Dermis blood vessel endothelial cell (primary cell): ENCODE measurements at regions not wholly inside any gene's neighbourhood (a gene's known extent, or its start where the extent isn't known, plus 50 kb on each side); places are given as distances from the start of the nearest gene placed in this dataset.

Experiments
- DNase-seq: peaks from one replicate; pipeline ENCODE4 v3.0.0; 2010

DNA sequence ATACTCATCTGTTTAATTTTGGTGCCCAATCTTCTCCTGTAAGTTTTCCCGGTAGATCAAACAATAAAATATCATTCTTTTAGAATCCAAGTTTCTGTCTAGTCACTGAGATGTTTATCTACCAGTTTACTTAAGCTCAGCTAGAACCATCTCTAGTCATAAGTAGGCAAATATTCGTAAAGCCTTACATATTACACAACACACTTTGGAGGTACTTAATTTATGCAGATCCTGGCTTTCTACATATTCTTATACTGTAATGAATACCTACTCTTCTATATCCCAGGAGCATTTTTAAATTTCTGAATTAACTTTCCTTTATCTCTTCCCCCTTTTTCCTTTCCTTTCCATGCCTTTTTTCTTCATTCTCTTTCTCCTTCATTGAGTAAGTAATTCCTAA lies 185.9 kb upstream of the ZBTB20 start:
- no peak for DNase-seq

DNA sequence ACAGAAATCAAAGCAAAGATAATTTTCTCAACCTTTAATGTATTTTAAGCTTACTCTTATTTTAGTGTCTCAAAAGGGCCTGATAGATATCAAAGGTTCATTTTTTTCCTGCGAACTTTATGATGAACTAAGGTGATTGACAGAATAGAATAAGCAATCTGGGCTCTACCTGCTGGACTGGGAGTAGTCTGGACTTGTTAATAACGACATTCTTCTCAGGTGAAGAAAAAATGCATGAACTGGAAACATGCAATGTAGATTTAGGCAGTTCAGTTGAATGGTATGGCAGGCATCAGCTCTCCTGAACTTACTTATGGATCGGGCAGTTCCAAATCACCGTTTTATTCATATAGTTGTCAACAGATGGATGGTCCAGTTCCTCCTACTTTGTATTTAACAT lies 189.7 kb upstream of the ZBTB20 start:
- no peak for DNase-seq

- DNase-seq = no peak
Observed at GRCh38 chr3:115340586-115340985, 193.5 kb upstream of the ZBTB20 start.

- DNase-seq = peak; percentile 69
Observed at GRCh38 chr3:115341208-115341607, 194.1 kb upstream of the ZBTB20 start.

DNA sequence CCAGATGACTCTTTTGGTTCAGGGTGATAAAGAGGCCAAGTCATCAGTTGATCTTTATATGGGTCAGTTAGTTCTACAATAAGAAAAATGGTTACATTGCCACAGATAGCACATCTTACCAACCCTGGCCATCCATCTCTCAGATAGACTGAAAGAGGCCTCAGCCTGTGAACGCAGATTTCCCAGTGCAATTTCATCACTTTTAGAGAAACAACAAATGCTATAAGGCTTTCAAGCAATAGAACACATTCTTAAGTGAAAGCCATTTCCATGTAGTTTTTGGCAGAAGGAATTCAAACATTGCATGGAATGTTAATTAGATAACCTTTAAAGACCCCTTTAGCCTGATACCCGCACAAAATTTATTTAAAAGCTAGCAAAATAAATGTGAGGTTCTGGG lies 200.6 kb upstream of the ZBTB20 start:
- DNase-seq = peak; percentile 22

- DNase-seq = peak; percentile 33
Observed at GRCh38 chr3:115348412-115348811, 201.3 kb upstream of the ZBTB20 start.

DNA sequence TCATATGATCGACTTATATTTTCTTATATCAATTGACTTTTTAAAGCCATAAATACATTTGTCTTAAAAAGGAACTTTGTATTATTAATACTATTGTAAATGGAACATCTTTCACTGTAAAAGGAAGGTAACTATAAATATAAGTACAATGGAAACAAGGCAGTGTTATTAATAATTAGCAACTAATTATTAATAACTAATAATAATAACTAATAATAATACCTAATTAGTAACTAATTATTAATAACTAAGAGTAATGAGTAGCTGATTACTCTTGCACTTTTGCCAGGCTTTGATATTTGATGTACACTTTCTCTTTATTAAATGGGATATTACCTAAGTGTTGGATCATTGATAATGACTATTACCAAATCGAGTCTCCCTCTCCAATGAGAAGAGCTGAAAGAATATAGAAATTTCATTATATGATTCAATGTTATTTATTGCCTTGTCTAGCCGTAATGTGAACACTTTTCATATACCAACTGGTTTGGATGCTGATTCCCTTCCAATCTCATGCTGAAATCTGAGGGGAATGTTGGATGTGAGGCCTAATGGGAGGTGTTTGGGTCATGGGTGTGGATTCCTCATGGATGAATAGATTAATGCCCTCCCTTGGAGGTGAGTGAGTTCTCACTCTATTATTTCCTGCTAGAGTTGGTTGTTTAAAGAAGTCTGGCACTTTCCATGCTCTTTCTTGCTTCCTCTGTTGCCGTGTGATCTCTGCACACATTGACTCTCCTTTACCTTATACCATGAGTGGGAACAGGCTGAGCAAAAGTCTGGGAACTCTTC lies 202.1 kb upstream of the ZBTB20 start:
- no peak for DNase-seq

GRCh38 chr3:115350606-115351005 lies 203.5 kb upstream of the ZBTB20 start:
- peak; percentile 63 for DNase-seq

- no peak for DNase-seq
Observed at GRCh38 chr3:115351193-115351592, 204.1 kb upstream of the ZBTB20 start.

- no peak for DNase-seq
Observed at GRCh38 chr3:115354010-115354409, 206.9 kb upstream of the ZBTB20 start.

DNA sequence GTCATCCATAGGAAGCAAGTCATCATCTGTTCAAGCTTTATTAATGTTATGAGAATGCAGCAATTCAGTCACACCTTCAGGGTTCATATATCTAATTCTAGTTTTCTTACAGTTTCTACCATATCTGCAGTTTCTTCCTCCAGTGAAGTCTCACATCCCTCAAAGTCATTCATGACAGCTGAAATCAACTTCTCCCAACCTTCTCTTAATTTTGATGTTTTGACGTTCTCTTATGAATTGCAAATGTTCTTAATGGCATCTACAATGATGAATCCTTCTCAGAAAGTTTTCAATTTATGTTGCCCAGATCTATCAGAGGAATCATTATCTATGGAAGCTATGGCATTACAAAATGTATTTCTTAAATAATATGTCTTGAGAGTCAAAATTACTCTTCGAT lies 210.4 kb upstream of the ZBTB20 start:
- no peak for DNase-seq

- DNase-seq = peak; percentile 17
Observed at GRCh38 chr3:115359536-115359935, 212.4 kb upstream of the ZBTB20 start.

GRCh38 chr3:115361806-115362205 lies 214.7 kb upstream of the ZBTB20 start:
- DNase-seq = no peak

GRCh38 chr3:115363071-115363470 lies 216.0 kb upstream of the ZBTB20 start:
- DNase-seq = peak; percentile 57

- no peak for DNase-seq
Observed at GRCh38 chr3:115369021-115369420, 221.9 kb upstream of the ZBTB20 start.

DNA sequence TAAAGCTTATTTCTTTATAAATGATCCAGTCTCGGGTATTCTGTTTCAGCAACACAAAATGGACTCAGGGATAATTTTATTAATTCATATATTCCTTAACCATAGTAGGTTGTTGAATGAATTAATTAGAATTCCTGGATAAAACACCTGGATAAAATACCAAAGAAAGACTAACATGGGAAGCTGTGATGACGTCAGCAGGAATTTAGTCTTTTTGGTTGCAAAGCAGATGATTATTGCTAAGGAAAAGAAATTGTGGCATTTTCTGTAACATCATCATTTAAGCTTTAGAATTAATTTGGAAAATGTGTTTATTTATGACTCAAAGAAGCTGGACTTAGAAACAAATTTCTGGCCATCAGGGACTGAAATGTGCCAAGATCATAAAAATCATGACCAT lies 228.3 kb upstream of the ZBTB20 start:
- no peak for DNase-seq

DNA sequence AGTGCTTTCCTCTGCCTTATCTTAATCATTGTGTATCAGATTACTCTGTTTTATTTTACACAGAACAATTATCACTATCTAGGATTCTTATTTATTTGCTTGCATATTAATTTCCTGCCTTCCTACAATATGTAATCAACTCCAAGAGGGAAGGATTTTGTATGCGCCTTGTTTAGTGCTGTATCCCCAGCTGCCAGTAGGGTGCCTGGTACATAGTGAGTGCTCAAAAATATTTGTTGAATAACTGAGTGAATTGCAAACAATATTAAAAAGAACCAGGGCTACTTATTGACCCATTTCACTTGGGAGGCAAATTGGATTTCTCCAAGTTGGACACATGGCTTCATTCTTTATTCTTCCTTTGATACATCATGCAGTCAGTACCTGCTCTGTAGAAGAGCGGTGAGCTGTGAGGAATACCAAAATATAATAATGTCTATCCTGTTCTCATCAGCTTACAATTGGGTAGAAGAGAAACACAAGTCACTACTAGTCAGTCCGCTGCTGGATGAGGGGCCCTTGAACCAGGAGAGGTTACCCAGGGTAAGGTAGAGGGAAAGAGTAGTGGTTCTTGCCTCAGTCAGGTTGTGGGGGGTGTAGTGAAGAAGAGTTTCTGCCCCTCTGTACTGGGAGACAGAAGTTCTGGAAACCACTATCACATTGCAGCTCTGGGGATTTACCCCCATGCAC lies 233.9 kb upstream of the ZBTB20 start:
- DNase-seq = no peak

- DNase-seq = peak; percentile 22
Observed at GRCh38 chr3:115381573-115381912, 234.5 kb upstream of the ZBTB20 start.

DNA sequence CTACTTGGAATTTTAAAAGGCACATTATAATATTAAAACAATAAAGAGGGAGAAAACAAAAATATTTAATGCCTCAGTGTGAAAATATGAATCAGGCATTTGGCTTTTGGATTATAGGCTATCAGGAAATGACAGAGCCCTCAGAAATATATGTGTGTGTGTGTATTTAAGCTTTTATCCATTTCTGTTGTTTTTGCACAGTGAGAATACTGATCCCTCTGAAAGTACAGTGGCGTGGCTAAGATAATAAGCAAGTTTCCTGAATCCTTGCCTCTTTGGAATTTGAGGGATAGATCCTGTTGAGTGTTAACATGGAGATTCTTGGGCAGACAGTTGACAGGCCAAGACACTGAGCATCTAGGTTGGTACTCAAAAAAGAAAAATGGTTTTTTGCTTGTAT lies 234.8 kb upstream of the ZBTB20 start:
- peak; percentile 28 for DNase-seq

- DNase-seq = no peak
Observed at GRCh38 chr3:115384381-115384780, 237.3 kb upstream of the ZBTB20 start.

- DNase-seq = no peak
Observed at GRCh38 chr3:115385774-115386730, 237.3 kb upstream of the GAP43 start.

- no peak for DNase-seq
Observed at GRCh38 chr3:115388166-115388565, 235.1 kb upstream of the GAP43 start.

DNA sequence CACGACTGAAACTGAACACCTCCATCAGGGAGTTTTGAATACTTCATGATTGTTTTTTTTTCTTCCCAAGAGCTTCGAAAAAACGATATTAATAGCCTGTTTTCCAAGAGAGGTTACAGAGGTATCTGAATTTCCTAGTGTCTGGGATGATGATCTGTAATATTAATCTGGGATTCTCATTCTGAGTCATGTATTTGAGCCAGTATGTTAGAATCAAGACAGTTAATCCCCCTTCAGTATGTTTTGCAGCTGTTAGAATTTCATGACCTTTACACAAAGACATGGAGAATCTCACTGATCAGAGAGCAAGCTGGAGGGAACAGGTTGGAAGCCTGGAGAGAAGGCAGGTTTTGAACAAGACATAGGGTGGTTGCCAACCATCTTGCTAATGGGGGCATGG lies 234.5 kb upstream of the GAP43 start:
- no peak for DNase-seq
